ENCODE measurements at regions not wholly inside any gene's neighbourhood (a gene's known extent, or its start where the extent isn't known, plus 50 kb on each side); places are given as distances from the start of the nearest gene placed in this dataset.

DNA sequence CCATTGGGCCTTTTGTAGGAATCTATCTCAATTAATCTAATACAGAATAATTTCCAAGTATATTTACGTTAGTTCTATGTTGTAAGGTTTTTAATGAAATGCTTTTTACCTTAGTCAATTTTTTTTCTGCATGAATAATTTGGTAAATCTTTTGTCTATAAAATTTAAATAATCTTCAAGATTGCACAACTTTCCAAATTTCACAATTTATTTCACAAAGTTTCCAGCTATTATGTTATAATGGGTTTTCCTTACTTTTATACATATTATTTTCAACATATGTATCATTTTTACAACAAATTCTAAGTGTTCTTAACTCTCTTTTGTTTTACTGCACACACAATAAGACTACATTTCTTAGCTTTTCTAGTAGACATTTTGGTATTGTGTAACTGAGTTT lies 470.7 kb downstream of the ETV1 start:
- no peak for DNase-seq

DNA sequence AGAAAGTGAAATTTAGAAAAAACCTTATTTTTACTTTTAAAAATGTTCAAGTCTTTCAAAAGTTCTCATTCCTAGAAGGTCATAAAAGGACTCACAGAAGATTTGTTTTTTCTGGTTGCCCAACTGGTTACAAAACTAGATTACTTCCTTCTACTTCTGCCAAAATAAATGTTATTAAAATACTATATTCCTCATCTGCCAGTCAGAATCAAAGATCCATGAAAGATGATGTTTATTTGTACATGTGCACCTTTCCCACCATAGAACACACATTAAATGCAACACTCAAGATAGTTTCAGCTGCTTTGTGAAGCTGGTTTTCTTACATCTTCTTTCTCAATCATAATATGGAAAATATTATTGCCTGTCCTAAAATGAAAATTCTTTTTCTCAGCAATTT lies 465.4 kb downstream of the ETV1 start:
- DNase-seq = no peak

DNA sequence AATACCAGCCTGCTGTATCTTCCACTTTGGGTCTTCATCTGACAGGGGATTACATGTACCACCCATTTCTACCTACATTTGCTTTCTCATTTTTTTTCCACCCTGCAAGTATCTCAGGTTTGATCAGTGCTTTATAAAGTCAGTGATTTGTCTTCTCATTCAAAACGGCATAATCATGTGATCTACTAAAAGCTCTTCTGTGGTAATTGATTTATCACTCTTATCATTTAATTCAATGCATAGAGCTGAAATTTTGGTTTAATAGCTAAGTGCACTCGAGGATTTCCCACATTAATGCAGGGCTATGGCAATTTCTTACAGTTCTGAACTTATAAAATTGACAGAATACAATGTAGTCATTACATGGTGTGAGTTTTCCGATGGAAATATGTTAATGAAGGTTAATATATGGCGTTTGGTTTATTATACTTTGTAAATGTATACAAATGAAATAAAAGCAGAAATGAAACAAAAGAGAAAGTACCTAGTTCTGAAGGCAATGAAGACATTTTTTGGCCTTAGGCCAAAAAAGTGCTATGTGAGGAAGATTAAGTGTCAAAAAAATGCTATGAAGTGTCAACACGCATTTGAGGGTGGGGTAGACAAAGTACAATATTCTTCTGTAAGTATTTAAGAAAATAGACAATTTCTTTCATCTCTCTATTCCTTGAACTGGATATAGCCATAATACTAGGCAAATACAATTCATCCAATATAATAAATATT lies 457.3 kb downstream of the ETV1 start:
- DNase-seq = no peak

DNA sequence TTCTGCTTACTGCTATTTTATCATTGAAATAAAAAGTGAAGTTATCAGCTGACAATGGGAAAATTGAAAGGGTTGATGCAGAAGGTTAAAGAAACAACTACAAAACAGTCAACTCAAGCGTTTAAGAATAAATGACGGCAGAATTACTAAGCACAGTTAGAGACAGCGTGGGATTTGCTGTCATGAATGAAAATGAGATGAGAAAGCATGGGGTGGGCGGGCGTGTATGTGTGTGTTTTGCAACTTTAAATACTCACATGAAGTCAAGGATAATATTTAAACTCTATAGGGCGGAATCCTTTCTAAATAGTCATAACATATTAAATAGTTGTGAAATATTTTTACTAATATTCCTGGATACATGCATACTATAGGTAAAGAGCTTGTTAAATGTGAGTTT lies 450.8 kb downstream of the ETV1 start:
- no peak for DNase-seq

DNA sequence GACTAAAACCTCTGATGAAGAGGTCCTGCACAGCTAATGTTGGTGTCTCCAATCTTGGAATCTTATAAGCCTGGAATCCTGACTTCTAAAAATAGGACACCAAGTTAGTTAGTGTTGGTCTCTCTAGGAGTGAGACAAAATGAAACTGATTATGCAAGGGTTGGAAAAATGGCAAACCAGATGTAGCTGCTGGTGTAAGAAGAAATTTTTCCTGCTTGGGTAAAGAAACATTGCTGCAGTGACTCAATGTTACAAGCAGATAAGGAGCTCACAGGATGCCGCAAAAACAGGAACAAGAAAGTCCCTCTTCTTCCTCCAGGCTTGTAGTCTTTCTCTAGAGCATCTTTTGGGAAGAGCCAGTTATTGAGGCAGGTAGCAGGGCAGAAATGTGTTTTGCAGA lies 449.0 kb downstream of the ETV1 start:
- no peak for DNase-seq

DNA sequence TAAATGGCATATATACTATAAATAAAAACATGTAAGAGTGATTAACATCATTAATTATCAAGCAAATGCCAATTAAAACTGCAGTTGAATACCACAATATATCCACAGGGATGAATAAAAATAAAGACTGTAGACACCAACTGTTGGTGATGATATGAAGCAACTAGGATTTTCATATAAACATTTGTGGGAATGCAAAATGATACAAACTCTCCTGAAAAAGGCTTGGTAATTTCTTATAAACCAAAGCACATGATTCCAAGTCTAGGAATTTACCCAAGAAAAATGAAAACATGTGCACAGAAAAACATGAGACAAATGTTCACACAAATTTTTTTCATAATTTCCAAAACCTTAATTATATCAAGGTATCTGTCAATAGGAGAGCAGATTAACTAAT lies 448.1 kb downstream of the ETV1 start:
- DNase-seq = no peak

DNA sequence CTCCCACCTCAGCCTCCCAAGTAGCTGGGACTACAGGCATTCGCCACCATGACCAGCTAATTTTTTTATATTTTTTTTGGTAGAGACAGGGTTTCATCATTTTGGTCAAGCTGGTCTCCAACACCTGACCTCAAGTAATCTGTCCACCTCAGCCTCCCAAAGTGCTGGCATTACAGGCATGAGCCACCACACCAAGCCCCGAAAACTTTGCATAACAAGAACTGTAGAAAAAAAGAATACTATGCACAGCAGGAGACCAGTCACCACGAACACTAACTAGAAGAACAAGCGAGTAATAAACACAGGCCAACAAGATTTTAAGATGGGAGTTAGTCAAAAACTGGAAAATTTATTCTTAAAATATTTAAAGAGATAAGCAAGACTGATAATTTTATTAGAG lies 447.0 kb downstream of the ETV1 start:
- DNase-seq = no peak

DNA sequence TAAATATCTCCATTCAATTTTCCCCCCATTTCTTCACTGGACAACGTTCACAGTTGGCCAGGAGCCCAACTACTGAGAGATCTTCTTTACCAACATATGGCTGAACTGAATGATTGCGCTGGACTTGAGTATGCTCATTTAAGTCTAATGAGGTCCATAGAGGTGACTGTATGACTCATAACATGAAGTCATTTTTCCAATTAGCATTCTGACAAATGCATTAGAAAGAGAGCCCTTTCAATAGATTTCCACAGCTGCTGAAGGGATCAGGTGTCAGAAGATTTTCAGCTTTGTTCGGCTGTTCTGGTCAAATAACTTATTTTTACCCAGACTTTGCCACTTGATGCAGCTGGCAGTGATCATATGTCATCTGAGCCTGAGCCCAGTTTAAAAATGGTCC lies 438.0 kb downstream of the ETV1 start:
- DNase-seq = no peak

DNA sequence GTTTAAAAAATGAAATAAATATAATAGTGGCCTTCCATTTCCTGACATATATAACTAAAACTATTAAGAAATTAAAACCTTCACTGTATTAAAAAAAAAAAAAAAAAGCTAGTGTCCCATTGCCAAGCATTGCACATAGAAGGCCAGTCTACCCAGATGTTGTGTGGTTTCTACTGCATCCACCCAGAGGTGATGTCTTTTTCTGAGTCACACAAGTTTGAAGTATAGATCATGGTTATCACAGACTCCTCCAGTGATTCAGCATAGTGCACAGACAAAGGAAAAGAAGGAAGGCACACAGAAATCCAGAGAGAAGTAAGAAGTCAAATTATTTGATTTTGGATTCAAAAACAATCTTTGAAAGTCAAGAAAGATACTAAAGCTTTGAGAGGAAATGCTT lies 429.0 kb downstream of the ETV1 start:
- DNase-seq = no peak

DNA sequence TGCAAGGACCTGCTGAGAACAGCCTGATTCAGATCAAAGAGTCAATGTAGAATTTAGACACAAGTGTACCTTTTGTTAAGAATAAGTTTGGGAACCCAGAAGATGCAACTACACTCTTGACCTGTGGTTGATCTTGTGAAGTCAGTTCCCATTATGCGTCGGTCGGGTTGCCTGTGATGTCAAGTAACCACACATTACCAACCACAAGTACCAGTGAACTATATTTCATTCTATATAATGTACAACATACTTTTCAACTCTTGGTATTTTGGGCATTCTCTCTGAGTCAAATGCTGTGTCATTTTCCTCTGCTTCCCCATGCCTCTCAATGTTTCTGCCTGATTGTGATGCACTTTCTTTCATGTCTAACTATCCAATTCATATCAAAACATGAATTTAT lies 426.2 kb downstream of the ETV1 start:
- no peak for DNase-seq

DNA sequence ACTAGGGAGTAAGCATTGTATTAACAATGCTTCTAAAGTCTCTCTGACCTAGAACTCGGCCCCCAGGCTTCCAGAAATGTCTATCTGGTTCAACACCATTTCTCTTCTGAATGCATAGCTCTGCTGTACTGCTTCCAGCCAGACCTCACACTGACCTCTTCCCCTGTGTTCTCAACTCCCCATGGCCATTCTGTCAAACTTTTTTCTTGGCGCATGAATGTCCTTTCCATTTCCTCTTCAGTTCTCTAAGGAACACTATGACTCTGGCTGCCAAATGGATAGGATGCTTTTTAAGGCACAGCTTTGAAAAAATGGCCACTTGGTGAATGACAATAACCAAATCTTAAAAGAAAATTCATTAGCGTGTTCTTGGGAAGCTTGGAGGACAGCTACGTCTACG lies 425.8 kb downstream of the ETV1 start:
- no peak for DNase-seq

DNA sequence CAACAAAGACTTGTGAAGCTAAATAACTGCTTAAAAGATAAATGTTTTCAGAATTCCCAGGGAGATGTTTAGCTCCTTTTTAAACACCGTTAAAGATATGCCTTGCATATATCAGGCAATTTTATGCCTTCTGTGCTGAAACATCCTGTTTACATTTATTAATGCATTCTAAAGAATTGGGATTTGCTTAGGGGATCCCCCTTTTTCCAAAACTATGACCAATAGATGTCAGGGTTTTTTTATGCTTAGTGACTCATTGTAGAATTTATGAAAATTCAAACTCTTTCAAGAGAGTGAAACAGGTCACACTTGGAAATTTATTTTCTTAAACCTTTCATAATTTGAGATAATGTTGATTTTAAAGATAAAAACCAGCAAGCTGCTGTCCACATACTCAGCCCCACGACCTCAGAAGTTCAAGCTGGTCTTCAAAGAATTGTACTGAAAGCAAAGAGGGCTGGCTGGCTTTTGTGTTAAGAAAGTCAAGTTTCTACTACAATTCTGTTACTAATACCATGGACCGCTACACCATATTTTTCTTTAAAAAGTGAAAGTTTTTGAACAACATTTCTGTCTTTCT lies 411.8 kb downstream of the ETV1 start:
- DNase-seq = no peak

DNA sequence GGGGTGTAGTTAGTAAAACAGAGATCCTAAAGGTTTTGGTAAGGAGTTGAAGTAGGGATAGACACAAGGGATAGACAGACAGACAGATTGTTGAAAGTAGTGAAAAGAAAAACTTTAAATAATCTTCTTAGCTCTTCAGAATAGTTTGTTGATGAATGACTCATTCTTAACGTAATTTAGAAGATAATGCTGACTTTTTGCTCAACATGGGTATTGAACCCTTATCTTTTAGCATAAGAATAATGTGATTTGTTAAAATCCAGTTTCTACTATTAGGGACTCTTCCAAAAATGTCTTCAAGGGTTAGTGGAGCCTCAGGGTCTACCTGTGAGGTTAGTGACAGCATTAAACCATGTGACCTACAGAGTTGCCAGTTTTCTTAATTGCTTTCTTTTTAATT lies 411.2 kb downstream of the ETV1 start:
- DNase-seq = no peak

DNA sequence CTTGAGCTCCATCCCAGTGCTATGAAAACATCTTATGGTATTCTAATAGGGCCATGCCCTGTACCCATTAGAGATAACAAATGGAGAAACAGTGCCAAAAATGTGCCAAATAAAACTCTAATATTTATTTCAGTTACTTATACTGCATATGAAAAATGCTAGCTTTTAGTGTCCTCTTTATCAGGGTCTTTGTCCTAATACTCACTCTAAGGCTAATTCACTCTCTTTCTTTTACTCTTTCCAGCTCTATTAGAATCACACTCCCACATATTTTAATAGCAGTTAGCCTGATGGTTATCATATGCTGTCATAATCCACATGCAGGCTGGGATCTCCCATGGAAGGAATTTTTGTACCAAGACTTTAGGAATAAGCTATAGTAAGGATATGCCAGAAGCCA lies 408.4 kb downstream of the ETV1 start:
- DNase-seq = no peak

DNA sequence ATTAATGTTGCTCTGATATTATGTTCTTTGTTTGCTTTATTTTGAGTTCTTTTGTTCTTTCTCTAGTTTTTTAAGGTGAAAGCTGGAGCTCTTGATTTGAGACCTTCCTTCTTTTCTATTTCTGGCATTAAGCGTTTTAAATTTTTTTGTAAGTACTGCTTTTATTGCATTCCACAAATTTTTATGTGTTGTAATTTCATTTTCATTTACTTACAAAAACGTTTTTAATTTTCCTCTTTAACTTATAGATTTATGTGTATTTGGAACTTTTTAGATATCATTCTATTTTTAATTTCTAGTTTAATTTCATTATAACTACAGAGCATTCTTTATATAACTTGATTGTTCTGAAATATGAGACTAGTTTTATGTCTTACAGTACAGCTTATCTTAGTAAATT lies 395.6 kb downstream of the ETV1 start:
- no peak for DNase-seq

DNA sequence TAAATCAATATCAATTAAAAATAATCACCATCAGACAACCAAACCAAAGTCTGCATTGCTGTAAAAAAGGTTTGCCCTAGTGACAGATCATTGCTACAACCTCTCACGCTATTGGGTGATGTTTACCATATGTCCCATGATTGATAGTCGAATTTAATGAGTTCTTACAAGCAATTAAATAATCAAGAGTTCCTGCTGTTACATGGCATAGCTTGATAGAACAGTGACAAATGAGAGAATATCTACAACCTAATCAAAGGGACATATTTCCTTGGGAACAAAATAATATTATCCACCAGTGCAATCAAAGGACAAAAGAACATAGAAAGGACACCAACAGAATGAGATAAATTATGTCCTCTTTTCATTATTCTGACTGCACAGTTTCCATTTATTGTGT lies 387.4 kb downstream of the ETV1 start:
- DNase-seq = no peak

DNA sequence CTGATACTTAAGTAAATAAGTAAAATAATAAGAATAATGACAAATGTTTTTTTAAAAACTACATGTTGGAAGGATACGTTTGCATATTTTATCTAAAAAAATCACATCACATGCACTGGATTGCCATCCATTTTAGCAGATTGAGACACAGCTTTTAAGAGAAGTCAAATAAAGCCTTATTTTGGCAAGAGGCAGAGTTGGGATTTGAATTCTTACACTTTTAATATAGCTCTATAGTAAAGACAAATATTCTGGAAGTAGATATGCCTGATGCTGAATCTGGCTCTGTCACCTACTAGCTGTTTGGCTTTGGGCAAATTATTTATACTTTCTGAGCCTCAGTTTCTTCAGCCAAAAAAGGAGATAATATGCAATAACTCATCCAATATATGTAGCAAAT lies 386.4 kb downstream of the ETV1 start:
- no peak for DNase-seq

DNA sequence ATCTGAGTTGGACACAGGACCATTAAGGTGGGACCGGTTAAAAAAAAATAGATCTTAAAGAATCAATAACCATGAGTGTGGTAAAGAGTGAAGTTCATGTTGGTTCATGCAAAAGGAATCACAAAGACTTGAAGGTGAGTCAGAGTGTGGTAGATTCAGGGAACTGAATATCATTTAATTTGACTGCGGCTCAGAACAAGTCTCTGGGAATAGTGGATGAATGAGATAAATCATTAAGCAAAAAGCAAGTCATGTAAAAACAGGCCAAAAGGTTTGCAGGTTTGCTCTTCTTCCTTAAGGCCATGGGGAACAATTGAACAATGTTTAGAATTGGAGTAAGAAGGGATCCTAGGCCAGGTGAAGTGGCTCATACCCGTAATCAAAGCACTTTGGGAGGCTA lies 385.8 kb downstream of the ETV1 start:
- DNase-seq = no peak

DNA sequence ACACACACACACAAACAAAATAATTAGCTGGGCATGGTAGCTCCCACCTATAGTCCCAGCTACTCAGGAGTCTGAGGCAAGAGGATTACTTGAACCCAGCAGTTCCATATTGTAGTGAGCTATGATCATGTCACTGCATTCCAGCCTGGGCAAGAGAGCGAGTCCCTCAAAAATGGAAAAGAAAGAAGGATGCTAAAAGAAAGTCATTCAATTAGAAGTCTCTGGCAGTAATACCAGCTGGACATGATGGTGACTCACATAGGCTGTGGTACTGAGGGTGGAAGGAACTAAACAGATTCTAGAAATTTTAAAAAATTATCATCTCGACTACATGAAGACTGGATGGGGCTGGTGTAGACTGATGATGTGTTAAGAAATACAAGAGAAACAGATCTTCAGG lies 385.3 kb downstream of the ETV1 start:
- DNase-seq = no peak

DNA sequence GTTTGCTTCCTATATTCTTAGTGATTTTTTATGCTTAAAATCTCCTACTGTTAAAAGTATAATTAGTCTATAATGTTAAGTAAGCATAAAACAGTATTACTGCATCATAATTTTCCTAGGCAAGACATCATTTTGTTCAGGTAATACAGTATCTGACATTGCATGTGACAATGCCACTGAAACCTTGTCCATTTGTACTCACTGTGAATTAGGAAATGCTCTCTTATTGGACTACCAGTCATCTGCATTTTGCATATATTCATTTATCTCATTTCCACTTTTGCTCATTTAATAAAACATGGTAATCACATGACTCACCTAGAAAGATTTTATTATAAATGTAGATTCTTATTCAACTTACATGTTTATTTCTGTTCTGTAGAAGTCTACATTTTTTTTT lies 379.1 kb downstream of the ETV1 start:
- no peak for DNase-seq

DNA sequence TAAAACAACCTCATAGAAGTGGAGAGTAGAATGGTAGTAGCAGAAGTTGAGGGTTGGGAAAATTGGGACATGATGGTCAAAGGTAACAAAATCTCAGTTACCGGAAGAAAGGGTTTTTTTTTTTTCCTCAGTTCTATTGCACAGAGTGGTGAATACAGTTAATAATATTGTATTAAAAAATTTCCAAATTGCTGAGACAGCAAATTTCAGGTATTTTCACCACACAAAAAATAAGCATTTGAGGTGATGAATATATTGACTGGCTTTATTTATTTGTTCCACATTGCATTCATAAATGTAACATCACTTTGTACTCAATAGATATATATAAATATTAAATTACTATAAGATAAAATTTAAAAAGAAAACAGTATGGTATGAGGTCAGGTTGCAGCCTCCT lies 373.8 kb downstream of the ETV1 start:
- no peak for DNase-seq

DNA sequence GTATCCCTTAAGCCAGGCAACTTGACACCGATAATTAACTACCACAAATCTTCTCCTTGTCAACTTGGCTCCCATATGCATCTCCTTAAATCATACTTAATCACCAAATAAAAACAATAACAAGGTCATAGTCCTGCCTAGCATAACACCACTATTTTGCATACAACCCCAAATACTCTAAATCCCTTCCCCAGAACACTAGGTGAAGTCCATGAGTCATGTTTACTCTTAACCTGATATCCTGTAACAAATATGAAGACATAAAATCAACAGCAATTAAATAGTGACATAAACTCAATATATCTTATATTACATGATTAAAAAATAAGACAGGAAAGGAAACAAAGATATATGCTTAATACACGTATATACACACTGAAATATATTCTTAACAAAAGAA lies 362.0 kb downstream of the ETV1 start:
- no peak for DNase-seq

DNA sequence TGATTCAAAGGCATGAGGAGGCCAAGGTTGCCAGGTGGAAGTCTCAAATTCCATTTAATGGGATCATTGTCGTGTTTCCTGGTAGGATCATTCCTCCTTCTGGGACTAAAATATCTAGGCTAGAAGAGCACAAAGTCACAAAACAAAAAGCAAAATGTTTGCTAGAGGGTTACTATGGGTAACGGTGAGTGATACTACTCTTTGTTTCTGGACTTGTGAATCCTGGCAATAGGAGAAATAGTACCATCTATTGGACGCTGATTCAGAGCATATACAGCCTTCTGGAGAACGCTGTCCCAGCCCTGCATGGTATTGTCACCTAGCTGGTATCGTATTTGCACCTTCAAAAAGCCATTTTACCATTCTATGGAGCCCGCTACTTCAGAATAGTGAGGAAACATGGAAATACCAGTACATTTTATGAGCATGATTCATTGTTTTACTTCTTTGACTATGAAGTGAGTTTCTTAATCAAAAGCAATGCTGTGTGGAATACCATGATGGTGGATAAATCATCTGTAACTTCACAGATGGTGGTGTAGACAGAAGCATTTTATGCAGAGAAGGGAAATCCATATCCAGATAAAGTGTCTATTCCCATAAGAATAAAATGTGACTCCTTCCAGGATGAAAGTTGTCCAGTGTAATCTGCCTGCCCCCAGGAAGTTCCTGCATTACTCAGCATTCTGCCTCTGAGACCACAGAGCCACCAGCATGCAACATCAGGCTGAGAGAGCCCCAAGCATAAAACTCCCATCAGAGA lies 361.0 kb downstream of the ETV1 start:
- DNase-seq = no peak
